GM19328 (cell line): ENCODE measurements at regions not wholly inside any gene's neighbourhood (a gene's known extent, or its start where the extent isn't known, plus 50 kb on each side); places are given as distances from the start of the nearest gene placed in this dataset.
"Not testable (repeated sequence)": the region's sequence is repeated elsewhere in the genome, so short reads cannot be mapped to it uniquely, and the experiment has no call there.

Source experiments
- ATAC-seq: cut with Tn5 transposase; IDR thresholded peaks from one replicate; pipeline ENCODE4 v1.9.1; 2021; ENCODE audit warnings: mild to moderate bottlenecking, moderate library complexity; ENCODE audit not compliant: unreplicated experiment

GRCh38 chr2:87424763-87425154, 323.1 kb upstream of the PLGLB2 start:
- ATAC-seq: not testable (repeated sequence)

- ATAC-seq: not testable (repeated sequence)
Observed at GRCh38 chr2:87425191-87425590, 322.7 kb upstream of the PLGLB2 start.

GRCh38 chr2:87425717-87426116, 322.2 kb upstream of the PLGLB2 start:
- ATAC-seq: not testable (repeated sequence)

- not testable (repeated sequence) for ATAC-seq
Observed at GRCh38 chr2:87428452-87429130, 319.3 kb upstream of the PLGLB2 start.

GRCh38 chr2:87429206-87429930, 318.5 kb upstream of the PLGLB2 start:
- not testable (repeated sequence) for ATAC-seq

GRCh38 chr2:87429931-87430275, 318.0 kb upstream of the PLGLB2 start:
- ATAC-seq: not testable (repeated sequence)

- ATAC-seq: not testable (repeated sequence)
Observed at GRCh38 chr2:87431051-87431450, 316.8 kb upstream of the PLGLB2 start.

GRCh38 chr2:87432711-87433453, 315.0 kb upstream of the PLGLB2 start:
- ATAC-seq: not testable (repeated sequence)

- not testable (repeated sequence) for ATAC-seq
Observed at GRCh38 chr2:87436007-87436406, 311.9 kb upstream of the PLGLB2 start.

GRCh38 chr2:87437701-87438260, 310.1 kb upstream of the PLGLB2 start:
- not testable (repeated sequence) for ATAC-seq

- not testable (repeated sequence) for ATAC-seq
Observed at GRCh38 chr2:87438780-87439454, 309.0 kb upstream of the PLGLB2 start.

GRCh38 chr2:87439617-87440204, 308.2 kb upstream of the PLGLB2 start:
- ATAC-seq: not testable (repeated sequence)

GRCh38 chr2:87440650-87441049, 307.2 kb upstream of the PLGLB2 start:
- not testable (repeated sequence) for ATAC-seq

- not testable (repeated sequence) for ATAC-seq
Observed at GRCh38 chr2:87441375-87441774, 306.5 kb upstream of the PLGLB2 start.

GRCh38 chr2:87442983-87443577, 304.8 kb upstream of the PLGLB2 start:
- ATAC-seq: peak; percentile 86

- not testable (repeated sequence) for ATAC-seq
Observed at GRCh38 chr2:87444951-87445350, 302.9 kb upstream of the PLGLB2 start.

- not testable (repeated sequence) for ATAC-seq
Observed at GRCh38 chr2:87445613-87446312, 302.1 kb upstream of the PLGLB2 start.

GRCh38 chr2:87446313-87446696, 301.6 kb upstream of the PLGLB2 start:
- not testable (repeated sequence) for ATAC-seq

GRCh38 chr2:87449462-87449980, 298.4 kb upstream of the PLGLB2 start:
- ATAC-seq: not testable (repeated sequence)
